ENCODE measurements at regions not wholly inside any gene's neighbourhood (a gene's known extent, or its start where the extent isn't known, plus 50 kb on each side); places are given as distances from the start of the nearest gene placed in this dataset.

DNA sequence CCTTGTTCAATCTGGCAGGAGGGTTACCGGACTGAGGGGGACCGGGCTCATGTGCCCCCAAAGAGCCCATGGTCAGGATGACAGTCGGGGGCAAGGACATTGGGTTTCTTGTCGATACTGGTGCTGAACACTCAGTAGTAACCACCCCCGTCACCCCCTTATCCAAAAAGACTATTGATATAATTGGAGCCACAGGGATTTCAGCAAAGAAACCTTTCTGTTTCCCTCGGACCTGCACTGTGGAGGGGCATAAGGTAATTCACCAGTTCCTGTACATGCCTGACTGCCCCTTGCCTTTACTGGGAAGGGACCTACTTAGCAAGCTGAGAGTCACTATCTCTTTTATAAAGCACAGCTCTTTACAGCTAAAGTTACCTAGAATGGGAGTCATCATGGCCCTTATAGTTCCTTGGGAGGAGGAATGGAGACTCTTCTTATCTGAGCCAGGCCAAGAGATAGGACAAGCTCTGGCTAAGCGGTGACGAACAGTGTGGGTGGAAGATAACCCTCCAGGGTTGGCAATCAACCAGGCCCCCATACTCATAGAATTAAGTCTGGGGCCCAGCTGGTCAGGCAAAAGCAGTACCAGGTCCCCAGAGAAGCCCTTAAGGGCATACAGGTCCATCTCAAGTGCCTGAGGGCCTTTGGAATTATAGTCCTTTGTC, 603.7 kb downstream of the UQCRFS1 start:
- Histone ChIP-seq H3K9ac (ENCODE audit: low read depth, low read length) (no peak overlapping the region), H3K4me1 (ENCODE audit: insufficient read depth, low read length) (no peaks in the 10 kb centered on the region), H3K4me3 (ENCODE audit: low read length) (no peak overlapping the region), H3K36me3 (ENCODE audit: insufficient read depth, low read depth, low read length) (no peaks in the 10 kb centered on the region), H3K27ac (ENCODE audit: low read length) (no peak overlapping the region), H3K27me3 (ENCODE audit: insufficient read depth, low read length) (no peaks in the 10 kb centered on the region), H3K9me3 (ENCODE audit: insufficient read depth, low read depth, low read length) (peaks cover 22% of the 10 kb centered on the region)

DNA sequence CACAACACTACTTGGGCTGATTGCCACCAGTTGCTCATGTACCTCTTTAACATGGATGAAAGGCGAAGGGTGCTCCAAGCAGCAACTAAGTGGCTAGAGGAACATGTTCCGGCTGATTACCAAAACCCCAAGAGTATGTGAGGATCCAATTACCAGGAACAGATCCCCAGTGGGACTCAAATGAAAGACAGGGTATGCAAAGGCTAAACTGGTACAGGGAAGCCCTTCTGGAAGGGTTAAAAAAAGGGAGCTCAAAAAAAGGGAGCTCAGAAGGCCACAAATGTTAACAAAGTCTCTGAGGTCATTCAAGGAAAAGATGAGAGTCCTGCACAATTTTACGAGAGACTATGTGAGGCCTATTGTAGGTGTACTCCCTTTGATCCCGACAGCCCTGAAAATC, 604.7 kb downstream of the UQCRFS1 start:
- Histone ChIP-seq H3K9ac (ENCODE audit: low read depth, low read length) (no peak overlapping the region), H3K9me3 (ENCODE audit: insufficient read depth, low read depth, low read length) (peaks cover 13% of the 10 kb centered on the region), H3K27me3 (ENCODE audit: insufficient read depth, low read length) (no peaks in the 10 kb centered on the region), H3K27ac (ENCODE audit: low read length) (no peak overlapping the region), H3K4me3 (ENCODE audit: low read length) (no peak overlapping the region), H3K4me1 (ENCODE audit: insufficient read depth, low read length) (no peaks in the 10 kb centered on the region), H3K36me3 (ENCODE audit: insufficient read depth, low read depth, low read length) (no peaks in the 10 kb centered on the region)

DNA sequence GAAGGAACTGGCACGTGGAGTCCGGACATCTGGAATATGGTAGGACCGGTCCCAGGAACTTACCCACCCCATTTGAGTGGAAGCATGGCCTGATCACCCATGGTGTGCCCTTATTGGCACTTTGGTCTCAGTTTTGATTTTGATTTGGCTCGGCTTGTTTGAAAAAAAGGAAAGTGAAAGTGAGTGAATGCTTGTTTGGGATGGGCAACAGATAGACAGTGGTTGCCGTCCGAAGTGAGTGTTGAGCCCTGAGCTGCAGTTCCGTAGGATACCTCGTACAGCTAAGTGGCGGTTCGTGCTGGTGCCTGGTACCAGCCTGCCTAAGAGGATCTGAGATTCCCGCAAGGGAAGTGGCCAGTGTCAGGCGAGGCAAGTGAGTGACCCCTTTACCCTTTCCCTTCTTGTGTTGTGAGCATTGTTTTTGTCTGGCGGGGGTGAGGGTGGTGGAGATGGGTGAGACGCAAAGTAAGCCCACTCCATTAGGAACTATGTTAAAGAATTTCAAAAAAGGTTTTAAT, 605.8 kb downstream of the UQCRFS1 start:
- H3K27me3 ChIP-seq (ENCODE audit: insufficient read depth, low read length) = no peaks in the 10 kb centered on the region
- H3K27ac ChIP-seq (ENCODE audit: low read length) = no peak overlapping the region
- no peak overlapping the region for H3K4me3 ChIP-seq (ENCODE audit: low read length)
- no peak overlapping the region for H3K9ac ChIP-seq (ENCODE audit: low read depth, low read length)
- H3K9me3 ChIP-seq (ENCODE audit: insufficient read depth, low read depth, low read length) = peaks cover 13% of the 10 kb centered on the region
- H3K4me1 ChIP-seq (ENCODE audit: insufficient read depth, low read length) = no peaks in the 10 kb centered on the region
- no peaks in the 10 kb centered on the region for H3K36me3 ChIP-seq (ENCODE audit: insufficient read depth, low read depth, low read length)

DNA sequence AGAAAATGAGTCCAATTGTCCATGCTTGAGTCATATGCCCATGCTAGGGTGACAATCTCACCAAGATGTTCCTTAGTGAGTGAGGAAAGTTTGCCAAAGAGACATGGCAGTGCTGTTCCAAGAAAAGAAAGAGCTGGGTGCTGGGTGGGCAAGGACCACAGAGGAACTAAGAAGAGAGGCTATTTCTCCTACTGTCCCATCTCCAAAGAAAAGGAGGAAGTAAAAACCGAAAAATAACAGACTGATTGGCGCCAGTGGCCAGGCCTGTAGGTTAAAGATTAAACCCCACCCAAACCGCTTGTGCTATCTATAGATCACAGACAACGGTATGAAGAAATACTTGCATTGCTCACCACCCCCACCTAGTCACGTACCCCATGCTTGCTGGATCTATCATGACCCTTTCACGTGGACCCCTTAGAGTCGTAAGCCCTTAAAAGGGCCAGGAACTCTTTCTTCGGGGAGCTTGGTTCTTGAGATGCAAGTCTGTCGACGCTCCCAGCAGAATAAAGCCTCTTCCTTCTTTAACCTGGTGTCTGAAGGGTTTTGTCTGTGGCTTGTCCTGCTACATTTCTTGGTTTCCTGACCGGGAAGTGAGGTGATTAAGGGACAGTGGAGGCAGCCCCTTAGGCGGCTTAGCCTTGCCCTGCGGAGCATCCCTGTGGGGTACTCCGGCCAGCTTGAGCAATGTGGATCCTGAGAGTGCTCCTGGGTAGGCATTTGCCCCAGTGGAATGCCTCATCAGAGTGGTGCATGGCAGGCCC, 606.5 kb downstream of the UQCRFS1 start:
- Histone ChIP-seq H3K9me3 (ENCODE audit: insufficient read depth, low read depth, low read length) (peaks cover 13% of the 10 kb centered on the region), H3K4me1 (ENCODE audit: insufficient read depth, low read length) (no peaks in the 10 kb centered on the region), H3K4me3 (ENCODE audit: low read length) (no peak overlapping the region), H3K27ac (ENCODE audit: low read length) (no peak overlapping the region), H3K36me3 (ENCODE audit: insufficient read depth, low read depth, low read length) (no peaks in the 10 kb centered on the region), H3K9ac (ENCODE audit: low read depth, low read length) (no peak overlapping the region), H3K27me3 (ENCODE audit: insufficient read depth, low read length) (no peaks in the 10 kb centered on the region)

DNA sequence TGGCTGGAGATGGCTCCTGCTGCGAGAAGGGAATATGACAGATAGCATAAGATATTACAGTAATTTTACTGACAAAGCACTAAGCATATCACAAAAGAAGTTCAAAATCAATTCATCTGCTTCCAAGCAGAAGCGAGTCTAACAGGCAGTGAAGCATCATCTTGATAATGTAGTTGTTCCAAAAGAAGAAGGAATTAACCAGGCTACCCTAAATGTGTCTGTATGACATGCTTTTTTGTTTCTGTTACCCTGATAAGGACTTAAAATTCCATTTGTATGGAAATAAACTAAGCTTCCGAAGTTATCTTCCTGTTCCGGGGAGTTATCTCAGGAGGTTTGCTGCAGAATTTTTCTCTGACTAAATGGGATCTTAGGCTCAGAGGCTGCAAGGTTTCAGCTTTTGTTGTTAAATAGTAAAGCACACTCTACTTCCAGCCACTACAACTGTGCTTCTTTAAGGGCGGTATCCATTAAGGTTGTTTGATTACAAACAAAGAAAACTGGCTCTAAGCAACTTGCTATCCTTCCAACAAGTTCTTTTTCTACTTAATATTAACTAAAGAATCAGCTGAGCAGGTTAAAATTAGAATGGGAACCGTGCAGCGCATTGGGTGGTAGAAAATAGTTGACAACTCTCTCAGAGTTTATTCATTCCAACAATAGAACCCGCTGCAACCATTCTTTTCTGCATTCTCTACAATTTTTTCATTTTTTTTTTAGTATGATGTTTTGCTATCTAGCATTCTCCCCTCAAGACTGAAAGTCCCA, 607.3 kb downstream of the UQCRFS1 start:
- Histone ChIP-seq H3K4me1 (ENCODE audit: insufficient read depth, low read length) (no peaks in the 10 kb centered on the region), H3K9me3 (ENCODE audit: insufficient read depth, low read depth, low read length) (peaks cover 13% of the 10 kb centered on the region), H3K9ac (ENCODE audit: low read depth, low read length) (no peak overlapping the region), H3K4me3 (ENCODE audit: low read length) (no peak overlapping the region), H3K36me3 (ENCODE audit: insufficient read depth, low read depth, low read length) (no peaks in the 10 kb centered on the region), H3K27ac (ENCODE audit: low read length) (no peak overlapping the region), H3K27me3 (ENCODE audit: insufficient read depth, low read length) (no peaks in the 10 kb centered on the region)

DNA sequence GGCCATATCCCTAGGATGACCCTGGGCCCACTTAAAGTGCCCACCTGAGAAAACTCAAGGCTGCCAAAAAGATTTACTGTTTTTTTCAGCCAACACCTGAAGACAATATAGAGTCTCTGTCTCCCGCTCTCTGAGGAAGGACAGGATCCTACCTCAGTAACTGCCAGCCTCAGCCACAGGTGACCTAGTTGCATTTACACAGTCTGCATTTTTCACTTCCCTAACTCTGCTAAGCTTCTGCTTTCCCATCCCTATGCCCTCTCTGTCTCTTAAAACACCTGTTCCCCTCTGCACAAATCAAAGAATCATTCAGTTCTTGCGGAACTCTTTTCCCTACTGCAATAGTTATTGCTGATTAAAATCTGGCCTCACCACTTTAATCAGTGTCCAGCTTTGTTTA, 609.5 kb downstream of the UQCRFS1 start:
- H3K4me3 ChIP-seq (ENCODE audit: low read length) = no peak overlapping the region
- H3K27me3 ChIP-seq (ENCODE audit: insufficient read depth, low read length) = no peaks in the 10 kb centered on the region
- no peak overlapping the region for H3K9ac ChIP-seq (ENCODE audit: low read depth, low read length)
- no peaks in the 10 kb centered on the region for H3K36me3 ChIP-seq (ENCODE audit: insufficient read depth, low read depth, low read length)
- H3K4me1 ChIP-seq (ENCODE audit: insufficient read depth, low read length) = no peaks in the 10 kb centered on the region
- H3K9me3 ChIP-seq (ENCODE audit: insufficient read depth, low read depth, low read length) = peaks cover 13% of the 10 kb centered on the region
- H3K27ac ChIP-seq (ENCODE audit: low read length) = no peak overlapping the region

DNA sequence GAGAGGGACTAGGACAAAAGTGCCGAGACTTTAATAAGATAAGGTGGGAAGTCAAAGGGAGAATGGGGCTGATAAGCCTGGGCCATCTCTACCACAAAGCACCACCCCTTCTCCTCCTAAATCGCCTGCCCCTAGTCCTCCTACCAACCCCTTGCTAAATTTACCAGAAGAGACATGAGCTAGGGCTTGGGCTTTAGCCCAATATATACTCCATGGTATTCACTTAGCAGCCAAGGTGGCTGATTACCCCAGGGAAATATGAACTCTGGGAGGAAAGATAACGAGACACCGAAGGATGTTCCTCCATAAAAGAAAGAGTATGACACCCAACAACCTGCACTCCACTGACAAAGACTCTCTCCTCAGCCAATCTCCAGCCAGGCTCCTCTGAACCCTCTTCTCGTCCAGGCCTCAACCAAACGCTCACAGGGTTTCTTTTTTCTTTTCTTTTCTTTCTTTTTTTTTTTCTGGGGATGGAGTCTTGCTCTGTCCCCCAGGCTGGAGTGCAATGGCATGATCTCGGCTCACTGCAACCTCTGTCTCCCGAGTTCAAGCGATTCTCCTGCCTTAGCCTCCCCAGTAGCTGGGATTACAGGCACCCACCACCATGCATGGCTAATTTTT, 610.2 kb downstream of the UQCRFS1 start:
- no peaks in the 10 kb centered on the region for H3K36me3 ChIP-seq (ENCODE audit: insufficient read depth, low read depth, low read length)
- H3K4me1 ChIP-seq (ENCODE audit: insufficient read depth, low read length) = no peaks in the 10 kb centered on the region
- H3K9me3 ChIP-seq (ENCODE audit: insufficient read depth, low read depth, low read length) = peaks cover 13% of the 10 kb centered on the region
- H3K27ac ChIP-seq (ENCODE audit: low read length) = no peak overlapping the region
- no peak overlapping the region for H3K9ac ChIP-seq (ENCODE audit: low read depth, low read length)
- no peak overlapping the region for H3K4me3 ChIP-seq (ENCODE audit: low read length)
- H3K27me3 ChIP-seq (ENCODE audit: insufficient read depth, low read length) = no peaks in the 10 kb centered on the region

DNA sequence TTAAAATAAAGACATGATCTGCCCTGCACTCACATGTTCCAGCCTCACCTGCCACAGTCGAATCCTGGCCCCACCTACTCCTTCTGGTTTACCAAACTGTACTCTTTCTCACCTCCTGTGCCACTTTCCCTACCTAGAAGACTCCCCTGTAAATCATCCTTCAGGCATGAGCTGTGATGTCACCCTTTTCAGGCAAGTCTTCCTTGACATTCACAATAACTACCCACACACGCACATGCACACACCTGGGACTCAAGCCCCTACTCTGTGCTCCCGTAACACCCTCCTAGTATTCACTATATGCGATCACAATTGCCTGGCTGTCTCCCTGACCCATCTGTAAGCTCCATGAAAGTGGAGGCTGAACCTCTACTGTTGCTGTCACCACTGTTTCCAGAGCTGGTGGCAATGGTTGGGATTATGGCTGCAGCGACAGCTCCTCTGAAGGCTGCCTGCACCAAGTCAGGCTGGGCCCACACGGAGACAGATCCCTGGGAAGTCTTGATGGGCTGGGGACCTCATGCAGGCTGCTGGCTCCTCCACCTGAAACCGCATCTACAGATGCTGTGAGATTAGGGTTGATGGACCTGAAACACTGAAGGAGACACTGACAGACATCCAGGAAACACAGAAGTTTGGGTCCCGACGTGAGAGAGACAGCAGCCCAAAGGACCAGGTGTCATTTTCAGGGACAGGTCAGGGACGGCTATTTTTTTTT, 611.1 kb downstream of the UQCRFS1 start:
- Histone ChIP-seq H3K9me3 (ENCODE audit: insufficient read depth, low read depth, low read length) (peaks cover 8% of the 10 kb centered on the region), H3K4me1 (ENCODE audit: insufficient read depth, low read length) (no peaks in the 10 kb centered on the region), H3K36me3 (ENCODE audit: insufficient read depth, low read depth, low read length) (no peaks in the 10 kb centered on the region), H3K9ac (ENCODE audit: low read depth, low read length) (no peak overlapping the region), H3K4me3 (ENCODE audit: low read length) (no peak overlapping the region), H3K27ac (ENCODE audit: low read length) (no peak overlapping the region), H3K27me3 (ENCODE audit: insufficient read depth, low read length) (no peaks in the 10 kb centered on the region)

DNA sequence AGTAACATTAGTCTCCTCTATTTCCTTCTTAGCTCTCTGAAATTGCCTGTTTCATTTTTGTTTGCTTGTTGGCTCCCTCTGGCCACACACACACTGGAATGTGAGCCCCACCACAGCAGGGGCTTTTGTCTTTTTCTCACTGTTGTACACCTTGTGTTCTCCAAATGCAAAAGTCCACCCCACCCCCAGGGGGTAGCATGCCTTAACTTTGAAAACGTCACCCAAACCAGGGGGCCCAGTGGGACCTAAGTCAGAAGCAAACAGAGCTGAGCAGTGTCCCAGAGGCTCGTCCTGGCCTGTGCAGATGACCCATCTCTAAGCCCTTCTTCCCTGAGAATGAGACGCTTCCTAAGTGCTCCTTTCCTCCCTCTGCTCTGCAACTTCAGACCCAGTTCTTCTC, 614.1 kb downstream of the UQCRFS1 start:
- Histone ChIP-seq H3K9ac (ENCODE audit: low read depth, low read length) (no peak overlapping the region), H3K4me1 (ENCODE audit: insufficient read depth, low read length) (no peaks in the 10 kb centered on the region), H3K9me3 (ENCODE audit: insufficient read depth, low read depth, low read length) (no peaks in the 10 kb centered on the region), H3K36me3 (ENCODE audit: insufficient read depth, low read depth, low read length) (no peaks in the 10 kb centered on the region), H3K4me3 (ENCODE audit: low read length) (no peak overlapping the region), H3K27me3 (ENCODE audit: insufficient read depth, low read length) (no peaks in the 10 kb centered on the region), H3K27ac (ENCODE audit: low read length) (no peak overlapping the region)

DNA sequence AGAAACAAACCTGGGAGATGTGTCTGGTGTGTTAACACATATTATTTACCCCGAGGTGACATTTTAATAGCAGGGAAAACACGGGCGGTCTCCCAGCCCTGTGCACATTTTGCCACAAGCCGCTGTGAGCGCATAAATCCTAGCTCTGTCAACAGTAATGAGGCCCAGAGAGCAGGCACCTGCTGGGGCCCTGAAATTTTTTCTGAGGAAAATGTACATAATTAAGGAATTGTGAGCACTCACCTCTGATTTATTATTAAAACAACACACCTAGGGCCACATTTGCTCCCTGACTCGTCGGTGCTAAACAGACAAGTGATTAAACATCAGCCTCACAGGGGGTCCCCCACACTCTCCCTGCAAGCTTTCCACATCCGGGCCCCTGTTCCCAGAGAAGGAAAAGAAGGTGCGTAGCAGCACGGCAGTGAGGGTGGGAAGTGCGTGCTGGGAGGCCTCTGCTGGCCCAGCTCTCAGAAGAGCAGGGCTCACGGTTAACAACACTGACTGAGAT, 616.3 kb downstream of the UQCRFS1 start:
- Histone ChIP-seq H3K9ac (ENCODE audit: low read depth, low read length) (no peak overlapping the region), H3K27ac (ENCODE audit: low read length) (no peak overlapping the region), H3K4me3 (ENCODE audit: low read length) (no peak overlapping the region), H3K27me3 (ENCODE audit: insufficient read depth, low read length) (no peaks in the 10 kb centered on the region), H3K36me3 (ENCODE audit: insufficient read depth, low read depth, low read length) (no peaks in the 10 kb centered on the region), H3K9me3 (ENCODE audit: insufficient read depth, low read depth, low read length) (no peaks in the 10 kb centered on the region), H3K4me1 (ENCODE audit: insufficient read depth, low read length) (no peaks in the 10 kb centered on the region)
